Neural progenitor cell (in vitro differentiated cells): ENCODE measurements at regions not wholly inside any gene's neighbourhood (a gene's known extent, or its start where the extent isn't known, plus 50 kb on each side); places are given as distances from the start of the nearest gene placed in this dataset.

Experiments
- DNase-seq: peaks from one replicate; pipeline ENCODE4 v3.0.0-alpha.2; 2016; ENCODE audit warnings: low spot score
- H2AFZ ChIP-seq: fragments of 200-600 bp; sonication (generic); replicated peaks from 2 replicates; pipeline ENCODE4 v1.6.1; 2016; ENCODE audit warnings: antibody characterized with exemption
- H3F3A ChIP-seq: fragments of 200-600 bp; sonication (generic); 2 replicates; pipeline ENCODE4 v1.6.1; 2016; ENCODE audit warnings: antibody characterized with exemption, low read depth
- H3K27ac ChIP-seq: fragments of 200-600 bp; sonication (generic); 2 replicates; pipeline ENCODE4 v1.5.1; 2016; ENCODE audit warnings: mild to moderate bottlenecking
- H3K27me3 ChIP-seq: fragments of 200-600 bp; sonication (generic); 2 replicates; pipeline ENCODE4 v1.6.1; 2016; ENCODE audit warnings: mild to moderate bottlenecking, moderate library complexity
- H3K36me3 ChIP-seq: fragments of 200-600 bp; sonication (generic); 2 replicates; pipeline ENCODE4 v1.5.1; 2016
- H3K4me1 ChIP-seq: fragments of 200-600 bp; sonication (generic); 2 replicates; pipeline ENCODE4 v1.6.1; 2016; ENCODE audit warnings: mixed run types
- H3K4me2 ChIP-seq: fragments of 200-600 bp; sonication (generic); 2 replicates; pipeline ENCODE4 v1.6.1; 2016
- H3K4me3 ChIP-seq: fragments of 200-600 bp; sonication (generic); 2 replicates; pipeline ENCODE4 v1.5.1; 2016
- H3K79me2 ChIP-seq: fragments of 200-600 bp; sonication (generic); 2 replicates; pipeline ENCODE4 v1.6.1; 2016; ENCODE audit warnings: low read depth
- H3K9ac ChIP-seq: fragments of 200-600 bp; sonication (generic); 2 replicates; pipeline ENCODE4 v1.6.1; 2016
- H3K9me3 ChIP-seq: fragments of 200-600 bp; sonication (generic); 2 replicates; pipeline ENCODE4 v1.5.1; 2016; ENCODE audit warnings: low read depth
- H4K20me1 ChIP-seq: fragments of 200-600 bp; sonication (generic); 2 replicates; pipeline ENCODE4 v1.6.1; 2016; ENCODE audit warnings: low read depth
- H3K27ac Mint-ChIP-seq: 3 replicates; pipeline ENCODE4 v1.8.0; 2021; ENCODE audit warnings: mixed read lengths
- H3K27me3 Mint-ChIP-seq: 2 replicates; pipeline ENCODE4 v1.8.0; 2022; ENCODE audit warnings: low read depth, mild to moderate bottlenecking, inconsistent platforms, moderate library complexity, mixed read lengths; ENCODE audit not compliant: insufficient read depth
- H3K36me3 Mint-ChIP-seq: 3 replicates; pipeline ENCODE4 v1.8.0; 2021; ENCODE audit warnings: mixed read lengths
- H3K4me1 Mint-ChIP-seq: 3 replicates; pipeline ENCODE4 v1.8.0; 2021; ENCODE audit warnings: mixed read lengths
- H3K4me3 Mint-ChIP-seq: 3 replicates; pipeline ENCODE4 v1.8.0; 2021; ENCODE audit warnings: mild to moderate bottlenecking, moderate library complexity, mixed read lengths
- H3K9me3 Mint-ChIP-seq: 3 replicates; pipeline ENCODE4 v1.8.0; 2020; ENCODE audit warnings: mixed read lengths
- EZH2 ChIP-seq: fragments of 200-600 bp; sonication (generic); IDR thresholded peaks from 2 replicates; pipeline ENCODE4 v1.6.1; 2017; ENCODE audit warnings: antibody characterized with exemption, mild to moderate bottlenecking, moderate library complexity
- EZH2phosphoT487 ChIP-seq: fragments of 200-600 bp; sonication (generic); IDR thresholded peaks from 2 replicates; pipeline ENCODE4 v1.6.1; 2017; ENCODE audit warnings: antibody characterized with exemption
- TF ChIP-seq, protein P1 (sequence below): fragments of 200-600 bp; sonication (generic); IDR thresholded peaks from 2 replicates; pipeline ENCODE4 v1.5.1; 2017; ENCODE audit warnings: antibody characterized with exemption, mild to moderate bottlenecking

DNA sequence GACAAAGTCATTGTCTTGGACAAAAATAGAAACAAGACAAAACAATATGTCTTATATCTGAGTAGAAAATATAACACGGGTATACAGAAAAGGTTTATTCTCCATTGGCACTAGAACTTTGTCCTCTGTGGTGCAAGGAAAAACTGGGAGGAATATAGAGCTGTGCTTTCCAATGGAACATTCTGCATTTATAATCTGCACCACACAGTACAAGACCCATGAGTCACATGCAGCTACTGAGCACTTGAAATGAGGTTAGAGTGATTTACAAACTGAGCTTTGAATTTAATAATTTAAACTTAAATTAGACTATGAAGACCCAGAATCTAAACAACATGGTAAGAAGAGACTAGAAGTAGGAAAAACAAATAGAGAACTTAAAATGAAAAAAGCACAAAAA lies 86.1 kb downstream of the RAP2A start:
- Mint-ChIP-seq H3K4me1 (peaks cover 6% of the 10 kb centered on the region), H3K27ac (no peak overlapping the region), H3K4me3 (no peak overlapping the region), H3K9me3 (peaks cover 4% of the 10 kb centered on the region), H3K27me3 (peaks cover 3% of the 10 kb centered on the region), H3K36me3 (no peaks in the 10 kb centered on the region)
- Histone ChIP-seq H2AFZ (no peak overlapping the region), H3K27ac (no peak overlapping the region), H3K9me3 (no peaks in the 10 kb centered on the region), H3K4me2 (no peak overlapping the region), H3K27me3 (no peaks in the 10 kb centered on the region), H3K36me3 (no peaks in the 10 kb centered on the region), H3K4me3 (no peak overlapping the region), H3K4me1 (no peaks in the 10 kb centered on the region), H3F3A (no peaks in the 10 kb centered on the region), H3K9ac (no peak overlapping the region), H4K20me1 (no peaks in the 10 kb centered on the region), H3K79me2 (no peaks in the 10 kb centered on the region)
- TF ChIP-seq, protein P1, sequence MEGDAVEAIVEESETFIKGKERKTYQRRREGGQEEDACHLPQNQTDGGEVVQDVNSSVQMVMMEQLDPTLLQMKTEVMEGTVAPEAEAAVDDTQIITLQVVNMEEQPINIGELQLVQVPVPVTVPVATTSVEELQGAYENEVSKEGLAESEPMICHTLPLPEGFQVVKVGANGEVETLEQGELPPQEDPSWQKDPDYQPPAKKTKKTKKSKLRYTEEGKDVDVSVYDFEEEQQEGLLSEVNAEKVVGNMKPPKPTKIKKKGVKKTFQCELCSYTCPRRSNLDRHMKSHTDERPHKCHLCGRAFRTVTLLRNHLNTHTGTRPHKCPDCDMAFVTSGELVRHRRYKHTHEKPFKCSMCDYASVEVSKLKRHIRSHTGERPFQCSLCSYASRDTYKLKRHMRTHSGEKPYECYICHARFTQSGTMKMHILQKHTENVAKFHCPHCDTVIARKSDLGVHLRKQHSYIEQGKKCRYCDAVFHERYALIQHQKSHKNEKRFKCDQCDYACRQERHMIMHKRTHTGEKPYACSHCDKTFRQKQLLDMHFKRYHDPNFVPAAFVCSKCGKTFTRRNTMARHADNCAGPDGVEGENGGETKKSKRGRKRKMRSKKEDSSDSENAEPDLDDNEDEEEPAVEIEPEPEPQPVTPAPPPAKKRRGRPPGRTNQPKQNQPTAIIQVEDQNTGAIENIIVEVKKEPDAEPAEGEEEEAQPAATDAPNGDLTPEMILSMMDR = no peak
- TF ChIP-seq EZH2phosphoT487 = no peak
- DNase-seq = no peak

- Histone ChIP-seq H3K79me2 (no peaks in the 10 kb centered on the region), H4K20me1 (no peaks in the 10 kb centered on the region), H2AFZ (no peak overlapping the region), H3K4me2 (no peak overlapping the region), H3K9ac (no peak overlapping the region), H3K4me1 (no peaks in the 10 kb centered on the region), H3K36me3 (no peaks in the 10 kb centered on the region), H3F3A (no peaks in the 10 kb centered on the region), H3K9me3 (no peaks in the 10 kb centered on the region), H3K4me3 (no peak overlapping the region), H3K27me3 (no peaks in the 10 kb centered on the region), H3K27ac (no peak overlapping the region)
- DNase-seq = no peak
- no peaks in the 10 kb centered on the region for H3K36me3 Mint-ChIP-seq
- no peak overlapping the region for H3K4me3 Mint-ChIP-seq
- no peak overlapping the region for H3K27ac Mint-ChIP-seq
- H3K4me1 Mint-ChIP-seq = peaks cover 6% of the 10 kb centered on the region
- H3K9me3 Mint-ChIP-seq = peaks cover 4% of the 10 kb centered on the region
- TF ChIP-seq EZH2phosphoT487 (no peak), EZH2 (no peak)
- TF ChIP-seq, protein P1 = no peak
- peaks cover 3% of the 10 kb centered on the region for H3K27me3 Mint-ChIP-seq
Observed at GRCh38 chr13:97520866-97521265, 86.9 kb downstream of the RAP2A start.

GRCh38 chr13:97521726-97522125 lies 87.8 kb downstream of the RAP2A start:
- Histone ChIP-seq H3K27ac (no peak overlapping the region), H4K20me1 (no peaks in the 10 kb centered on the region), H3K9me3 (no peaks in the 10 kb centered on the region), H3K4me3 (no peak overlapping the region), H3K4me2 (no peak overlapping the region), H3F3A (no peaks in the 10 kb centered on the region), H3K27me3 (no peaks in the 10 kb centered on the region), H3K4me1 (no peaks in the 10 kb centered on the region), H3K9ac (no peak overlapping the region), H3K79me2 (no peaks in the 10 kb centered on the region), H3K36me3 (no peaks in the 10 kb centered on the region), H2AFZ (no peak overlapping the region)
- Mint-ChIP-seq H3K27ac (no peak overlapping the region), H3K27me3 (peaks cover 3% of the 10 kb centered on the region), H3K4me3 (no peak overlapping the region), H3K4me1 (peaks cover 6% of the 10 kb centered on the region), H3K9me3 (peaks cover 4% of the 10 kb centered on the region), H3K36me3 (no peaks in the 10 kb centered on the region)
- DNase-seq = no peak
- TF ChIP-seq, protein P1 = no peak
- TF ChIP-seq EZH2phosphoT487 (no peak), EZH2 (no peak)

- TF ChIP-seq, protein P1 = no peak
- no peak for TF ChIP-seq EZH2phosphoT487
- Mint-ChIP-seq H3K4me1 (peaks cover 6% of the 10 kb centered on the region), H3K27ac (no peak overlapping the region), H3K9me3 (peaks cover 4% of the 10 kb centered on the region), H3K36me3 (no peaks in the 10 kb centered on the region), H3K4me3 (no peak overlapping the region), H3K27me3 (peaks cover 3% of the 10 kb centered on the region)
- Histone ChIP-seq H3K9ac (no peak overlapping the region), H3K36me3 (no peaks in the 10 kb centered on the region), H3K27ac (no peak overlapping the region), H3K4me1 (no peaks in the 10 kb centered on the region), H4K20me1 (no peaks in the 10 kb centered on the region), H3K4me3 (no peak overlapping the region), H3K27me3 (no peaks in the 10 kb centered on the region), H3F3A (no peaks in the 10 kb centered on the region), H3K4me2 (no peak overlapping the region), H2AFZ (no peak overlapping the region), H3K79me2 (no peaks in the 10 kb centered on the region), H3K9me3 (no peaks in the 10 kb centered on the region)
- no peak for DNase-seq
Observed at GRCh38 chr13:97522243-97522642, 88.3 kb downstream of the RAP2A start.
